Erythroblast (primary cell): ENCODE measurements at regions not wholly inside any gene's neighbourhood (a gene's known extent, or its start where the extent isn't known, plus 50 kb on each side); places are given as distances from the start of the nearest gene placed in this dataset.

ENCODE experiments used
- GATA1 ChIP-seq: IDR thresholded peaks from 2 replicates; pipeline ENCODE4 v1.6.1; 2011; ENCODE audit warnings: low read depth, mild to moderate bottlenecking, control low read depth, low read length, moderate library complexity
- POLR2A ChIP-seq: IDR thresholded peaks from 2 replicates; pipeline ENCODE4 v1.6.1; 2011; ENCODE audit warnings: mild to moderate bottlenecking, low read length

DNA sequence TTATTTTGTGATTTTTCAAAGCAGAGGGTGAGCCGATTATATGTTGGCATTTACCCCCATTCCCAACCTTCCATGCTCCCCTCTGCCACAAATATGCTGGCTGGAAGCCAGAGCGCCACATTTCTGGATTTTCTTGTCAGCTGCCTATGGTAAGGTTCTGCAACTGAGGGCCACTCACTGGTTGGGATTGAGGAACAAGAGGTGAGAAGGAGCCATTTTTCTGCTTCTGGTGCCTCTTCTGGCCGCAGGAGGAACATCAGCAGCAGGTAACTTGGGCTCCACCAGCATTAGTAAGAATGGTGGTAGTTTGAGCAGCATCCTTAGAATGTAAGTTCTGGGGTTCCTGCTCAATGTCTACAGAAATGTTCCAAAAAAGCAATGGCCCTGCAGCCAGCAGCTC lies 159.5 kb upstream of the MAST4 start:
- TF ChIP-seq POLR2A: no peak
- TF ChIP-seq GATA1: no peak
